ENCODE measurements at regions not wholly inside any gene's neighbourhood (a gene's known extent, or its start where the extent isn't known, plus 50 kb on each side); places are given as distances from the start of the nearest gene placed in this dataset.

GRCh38 chr6:103153016-103153415, 1706.7 kb downstream of the HACE1 start:
- H3K27me3 Mint-ChIP-seq = no peaks in the 10 kb centered on the region
- no peaks in the 10 kb centered on the region for H3K36me3 Mint-ChIP-seq
- H3K4me3 Mint-ChIP-seq = no peak overlapping the region
- no peak overlapping the region for H3K27ac Mint-ChIP-seq
- DNase-seq (ENCODE audit: extremely low spot score, unreplicated experiment) = no peak
- no peaks in the 10 kb centered on the region for H3K9me3 Mint-ChIP-seq
- no peaks in the 10 kb centered on the region for H3K4me1 Mint-ChIP-seq (ENCODE audit: unreplicated experiment)
- TF ChIP-seq CTCF (conservative IDR thresholded peaks at IDR 0.05) = no peak

DNA sequence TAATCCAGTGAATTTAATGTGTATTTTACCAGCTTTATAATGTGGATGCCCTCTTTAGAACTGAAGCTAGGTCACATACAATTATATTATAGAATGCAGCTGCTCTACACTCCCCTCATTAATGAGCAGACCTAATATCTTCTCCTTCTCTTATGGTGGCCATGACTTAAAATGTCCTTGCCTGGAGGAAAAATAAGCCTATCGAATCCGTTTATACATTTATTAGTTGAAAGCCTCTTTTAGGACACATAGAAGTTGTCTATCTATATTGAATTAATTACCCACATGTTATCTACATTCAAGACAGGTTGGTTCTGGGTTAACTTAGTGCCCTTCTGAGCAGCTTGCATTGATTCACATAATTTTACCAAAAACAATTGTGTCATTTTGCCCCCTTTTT, 1716.8 kb downstream of the HACE1 start:
- Mint-ChIP-seq H3K4me1 (ENCODE audit: unreplicated experiment) (no peaks in the 10 kb centered on the region), H3K9me3 (no peaks in the 10 kb centered on the region)

DNA sequence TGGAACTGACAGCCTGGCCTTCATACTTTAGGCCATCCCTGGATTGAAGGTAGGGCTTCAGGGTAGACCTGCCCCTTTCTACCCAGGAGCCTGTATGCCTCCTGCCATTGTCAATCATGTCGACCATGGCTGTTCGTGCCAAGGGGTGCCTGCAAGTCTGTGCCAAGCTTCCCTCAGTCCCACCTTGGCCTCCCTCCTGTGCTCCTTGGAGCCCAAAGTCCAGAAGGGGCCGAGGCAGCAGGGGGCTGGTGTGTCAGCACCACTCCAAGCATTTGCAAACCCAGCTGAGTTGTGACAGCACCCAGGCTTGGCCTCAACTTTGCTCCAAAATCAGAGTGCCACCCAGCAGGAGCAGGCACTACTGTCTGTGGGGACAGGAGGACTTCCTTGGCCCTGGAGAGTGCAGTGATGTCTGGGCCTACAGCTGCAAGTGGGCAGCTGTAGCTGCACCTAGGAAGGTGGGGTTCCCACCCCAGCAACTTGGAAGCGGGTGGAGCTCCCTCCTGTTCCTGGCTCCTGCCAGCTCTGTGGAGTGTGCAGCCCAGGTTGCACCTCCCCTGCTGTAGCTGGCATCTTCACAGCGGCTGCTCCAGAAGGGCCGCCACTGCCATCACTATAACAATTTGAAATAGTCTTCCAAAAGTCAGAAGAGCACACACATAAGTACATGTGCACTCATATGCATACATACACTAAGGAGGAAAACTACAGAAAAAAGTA, 1719.3 kb downstream of the HACE1 start:
- no peak for DNase-seq (ENCODE audit: extremely low spot score, unreplicated experiment)
- Mint-ChIP-seq H3K4me1 (ENCODE audit: unreplicated experiment) (no peaks in the 10 kb centered on the region), H3K27ac (no peak overlapping the region), H3K36me3 (no peaks in the 10 kb centered on the region), H3K9me3 (no peaks in the 10 kb centered on the region), H3K4me3 (no peak overlapping the region), H3K27me3 (no peaks in the 10 kb centered on the region)
- no peak for TF ChIP-seq CTCF (conservative IDR thresholded peaks at IDR 0.05)

More for the DNA sequence above, 1716.8 kb downstream of the HACE1 start:
- H3K27ac Mint-ChIP-seq = no peak overlapping the region
- no peaks in the 10 kb centered on the region for H3K27me3 Mint-ChIP-seq
- no peaks in the 10 kb centered on the region for H3K36me3 Mint-ChIP-seq
- no peak overlapping the region for H3K4me3 Mint-ChIP-seq
- DNase-seq (ENCODE audit: extremely low spot score, unreplicated experiment) = no peak
- no peak for TF ChIP-seq CTCF (conservative IDR thresholded peaks at IDR 0.05)

GRCh38 chr6:103139377-103139776, 1720.3 kb downstream of the HACE1 start:
- DNase-seq (ENCODE audit: extremely low spot score, unreplicated experiment) = no peak
- Mint-ChIP-seq H3K4me3 (no peak overlapping the region), H3K27ac (no peak overlapping the region), H3K4me1 (ENCODE audit: unreplicated experiment) (no peaks in the 10 kb centered on the region), H3K9me3 (no peaks in the 10 kb centered on the region), H3K36me3 (no peaks in the 10 kb centered on the region), H3K27me3 (no peaks in the 10 kb centered on the region)
- TF ChIP-seq CTCF (conservative IDR thresholded peaks at IDR 0.05) = no peak

DNA sequence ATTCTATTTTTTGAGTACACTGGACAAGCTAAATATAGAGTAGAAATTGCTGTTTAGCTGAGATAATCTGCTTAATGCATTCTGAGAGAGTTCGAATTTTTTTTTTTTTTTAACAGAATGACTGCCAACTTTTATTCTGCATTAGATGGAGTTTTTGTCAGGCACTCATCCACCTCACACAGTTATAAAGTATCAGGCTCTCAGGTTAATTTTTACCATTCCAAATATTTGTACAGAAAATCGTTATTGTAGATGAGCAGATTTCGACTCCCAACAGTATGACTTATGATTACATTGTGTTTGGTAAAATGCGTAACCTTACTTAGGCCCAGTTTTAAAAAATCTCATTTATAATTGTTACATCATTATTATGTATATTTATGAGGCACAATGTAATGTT, 1731.0 kb downstream of the GRIK2 start:
- Mint-ChIP-seq H3K4me1 (ENCODE audit: unreplicated experiment) (no peaks in the 10 kb centered on the region), H3K9me3 (no peaks in the 10 kb centered on the region), H3K4me3 (no peak overlapping the region), H3K27ac (no peak overlapping the region), H3K36me3 (no peaks in the 10 kb centered on the region), H3K27me3 (no peaks in the 10 kb centered on the region)
- no peak for TF ChIP-seq CTCF (conservative IDR thresholded peaks at IDR 0.05)
- DNase-seq (ENCODE audit: extremely low spot score, unreplicated experiment) = no peak

Measured in type B pancreatic cell (in vitro differentiated cells).